NCI-H2227 (cell line): ENCODE measurements at regions not wholly inside any gene's neighbourhood (a gene's known extent, or its start where the extent isn't known, plus 50 kb on each side); places are given as distances from the start of the nearest gene placed in this dataset.
"Not testable (repeated sequence)": the region's sequence is repeated elsewhere in the genome, so short reads cannot be mapped to it uniquely, and the experiment has no call there.

ENCODE experiments used
- DNase-seq: peaks from one replicate; lab custom pipeline; 2025; ENCODE audit not compliant: unreplicated experiment; lab: John Stamatoyannopoulos, UW

DNA sequence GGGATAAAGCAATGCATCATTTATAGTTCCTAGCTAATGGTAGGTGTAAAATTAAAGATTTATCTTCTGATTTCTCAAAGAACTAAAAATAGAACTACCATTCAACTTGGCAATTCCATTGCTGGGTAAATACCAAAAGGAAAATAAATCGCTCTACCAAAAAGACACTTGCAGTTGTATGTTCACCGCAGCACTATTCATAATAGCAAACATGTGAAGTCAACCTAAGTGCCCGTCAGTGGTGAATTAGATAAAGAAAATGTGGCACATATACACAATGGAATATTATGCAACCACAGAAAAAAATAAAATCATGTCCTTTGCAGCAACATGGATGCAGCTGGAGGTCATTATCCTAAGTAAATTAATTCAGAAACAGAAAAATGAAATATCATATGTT lies 192.8 kb upstream of the ADRA1D start:
- no peak for DNase-seq

DNA sequence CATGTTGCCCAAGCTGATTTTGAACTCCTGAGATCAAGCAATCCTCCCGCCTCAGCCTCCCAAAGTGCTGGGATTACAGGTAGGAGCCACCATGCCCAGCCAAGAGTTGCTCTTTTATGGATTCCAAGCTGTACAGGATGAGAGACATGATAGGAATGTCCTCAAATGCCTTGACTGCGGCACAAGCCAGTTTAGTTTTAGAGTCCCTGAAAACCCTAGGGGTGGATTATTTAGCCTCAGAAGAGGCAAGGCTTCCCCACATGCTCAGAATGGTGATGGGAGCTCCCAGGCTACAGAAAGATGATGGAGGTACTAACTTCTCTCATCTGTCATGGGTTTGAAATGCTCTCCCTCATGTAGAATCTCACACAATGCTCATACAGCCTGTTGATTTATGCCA lies 192.1 kb upstream of the ADRA1D start:
- no peak for DNase-seq

DNA sequence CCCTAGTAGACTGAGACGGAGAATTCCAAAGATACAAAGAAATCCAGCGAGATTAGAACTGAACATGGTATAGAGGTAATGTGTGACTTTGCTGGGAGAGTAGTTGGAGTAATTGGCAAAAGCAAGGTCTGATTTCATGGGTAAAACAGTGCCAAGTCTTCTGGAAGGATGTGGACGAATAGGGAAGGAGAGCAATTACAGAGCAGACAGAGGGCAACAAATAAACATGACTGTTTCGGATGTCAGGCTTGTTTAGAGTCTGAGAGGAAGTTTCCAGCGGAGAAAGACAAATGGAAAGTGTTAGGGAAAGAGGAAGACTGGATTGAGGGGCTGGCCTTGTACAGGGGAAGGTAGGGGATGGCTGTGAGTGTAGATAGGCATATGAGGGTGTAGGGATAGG lies 190.4 kb upstream of the ADRA1D start:
- DNase-seq, result no peak

DNA sequence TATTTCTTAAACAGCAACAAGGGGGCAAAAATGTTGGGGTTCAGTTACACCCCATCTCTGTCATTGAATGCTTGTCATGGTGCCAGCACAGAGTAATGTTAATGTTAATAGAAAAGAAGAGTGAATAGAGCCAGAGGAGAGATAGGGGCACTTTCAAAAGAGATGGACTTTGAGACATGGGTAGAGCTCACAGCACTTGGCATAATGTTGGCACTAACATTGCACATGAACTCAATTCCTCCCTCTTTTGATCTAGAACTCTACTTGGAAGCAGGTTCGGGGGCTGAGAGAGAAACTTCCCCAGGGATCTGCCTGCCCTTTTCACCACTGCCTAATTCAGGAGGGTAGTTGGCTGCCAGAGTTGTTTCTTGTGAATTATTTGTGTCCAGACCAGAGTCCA lies 188.0 kb upstream of the ADRA1D start:
- DNase-seq, result no peak

DNA sequence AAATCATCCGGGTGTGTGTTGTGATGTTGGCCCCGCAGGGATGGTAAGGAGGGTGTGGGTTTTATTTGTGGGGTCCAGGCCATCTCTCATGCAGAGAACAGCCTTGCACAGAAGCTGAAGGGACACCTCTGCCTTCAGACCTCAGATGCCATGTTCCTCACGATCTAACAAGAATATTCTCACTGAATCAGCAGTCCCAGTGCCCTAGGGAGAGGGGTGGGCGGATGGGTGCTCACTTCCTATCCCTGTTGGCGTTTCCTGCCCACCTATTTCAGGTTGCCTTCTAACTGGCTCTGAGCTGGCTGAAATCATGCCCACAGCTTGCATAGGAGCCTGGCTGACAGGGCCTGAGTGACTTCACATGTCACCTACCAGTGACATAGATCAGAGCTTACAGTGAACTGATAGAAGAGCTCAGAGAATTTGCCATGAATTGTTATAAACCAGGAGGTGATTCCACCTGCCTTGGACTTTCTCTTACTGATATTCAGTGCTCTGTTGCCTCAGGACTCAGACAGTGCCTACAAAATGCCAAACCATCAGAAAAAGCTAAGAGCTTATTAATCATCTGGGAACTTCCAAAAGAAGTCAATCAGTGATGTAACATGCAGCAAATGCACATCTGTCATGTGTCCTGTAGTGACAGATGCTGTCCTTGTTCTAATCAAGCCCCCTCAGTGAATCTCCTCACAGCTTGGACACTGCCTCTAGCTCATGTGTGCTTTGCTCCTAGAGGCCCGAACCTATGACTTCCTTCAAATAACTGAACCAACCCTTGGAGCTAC lies 186.8 kb upstream of the ADRA1D start:
- DNase-seq, result no peak

DNA sequence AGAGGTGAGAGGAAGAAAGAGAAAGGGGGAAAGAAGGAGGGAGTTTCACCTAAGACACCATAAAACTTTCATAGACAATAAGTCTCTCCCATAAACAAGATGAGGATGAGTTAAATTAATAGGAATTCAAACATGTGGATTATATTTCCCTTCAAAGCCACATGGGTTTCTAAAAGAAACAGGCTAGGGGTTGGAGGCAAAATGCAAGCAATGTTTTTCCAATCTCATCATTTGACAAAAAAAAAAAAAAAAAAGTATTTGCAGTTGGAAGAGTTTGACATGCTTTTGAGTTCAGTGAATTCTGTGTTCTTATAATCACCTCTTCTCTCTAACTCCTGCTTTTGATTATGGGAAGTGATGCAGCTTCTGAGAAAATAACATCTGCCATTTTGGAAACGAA lies 186.1 kb upstream of the ADRA1D start:
- no peak for DNase-seq

DNA sequence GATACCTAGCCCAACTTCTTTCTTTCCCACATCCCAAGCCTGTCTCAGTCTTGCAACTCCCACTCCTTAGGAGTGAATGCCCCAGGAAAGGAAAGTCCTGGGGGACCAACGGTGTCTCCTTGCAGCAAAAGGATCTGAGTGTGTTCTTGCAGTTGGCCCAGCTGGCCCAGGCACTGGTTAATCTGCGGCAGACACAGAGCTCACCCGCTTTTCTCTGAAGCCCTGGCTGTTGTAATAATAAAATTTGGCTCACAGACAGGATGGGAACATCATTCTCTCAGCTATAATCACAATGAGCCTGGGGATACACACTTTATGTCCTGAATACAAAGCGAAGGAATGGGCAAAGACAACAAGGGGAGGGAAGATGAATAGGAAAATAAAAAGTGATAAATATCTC lies 185.6 kb upstream of the ADRA1D start:
- DNase-seq, result no peak

DNA sequence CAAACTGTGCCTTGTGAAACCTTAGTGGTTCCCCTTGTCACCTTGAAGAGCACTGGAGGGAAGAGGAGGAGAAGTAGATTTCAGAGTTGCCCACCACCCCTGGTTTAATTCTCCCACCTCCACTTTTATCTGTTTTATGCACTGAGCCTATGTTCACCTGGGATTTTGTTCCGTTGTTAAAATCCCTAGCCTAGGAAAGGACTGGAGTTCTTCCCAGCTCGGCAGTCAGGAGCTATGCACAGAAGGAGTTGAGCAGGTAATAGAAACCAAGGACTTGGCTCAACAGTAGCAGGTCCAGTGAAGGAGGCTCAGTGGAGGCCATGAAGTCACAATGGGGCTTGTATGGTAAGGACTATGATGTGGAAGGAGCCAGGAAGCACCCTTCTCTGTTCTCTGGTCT lies 182.4 kb upstream of the ADRA1D start:
- no peak for DNase-seq

DNA sequence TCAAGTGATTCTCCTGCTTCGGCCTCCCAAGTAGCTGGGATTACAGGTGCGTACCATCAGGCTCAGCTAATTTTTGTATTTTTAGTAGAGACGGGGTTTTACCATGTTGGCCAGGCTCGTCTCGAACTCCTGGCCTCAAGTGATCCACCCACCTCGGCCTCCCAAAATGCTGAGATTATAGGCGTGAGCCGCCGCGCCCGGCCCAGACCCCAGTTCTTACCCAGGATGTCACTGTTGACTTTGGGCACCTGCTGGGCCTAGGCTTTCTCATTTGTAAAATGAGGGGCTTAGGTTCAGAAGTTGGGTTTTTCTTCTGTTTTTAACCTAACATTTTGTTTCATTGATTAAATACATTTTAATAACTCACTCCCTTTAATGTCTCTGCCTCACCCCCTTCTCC lies 181.7 kb upstream of the ADRA1D start:
- DNase-seq, result not testable (repeated sequence)

DNA sequence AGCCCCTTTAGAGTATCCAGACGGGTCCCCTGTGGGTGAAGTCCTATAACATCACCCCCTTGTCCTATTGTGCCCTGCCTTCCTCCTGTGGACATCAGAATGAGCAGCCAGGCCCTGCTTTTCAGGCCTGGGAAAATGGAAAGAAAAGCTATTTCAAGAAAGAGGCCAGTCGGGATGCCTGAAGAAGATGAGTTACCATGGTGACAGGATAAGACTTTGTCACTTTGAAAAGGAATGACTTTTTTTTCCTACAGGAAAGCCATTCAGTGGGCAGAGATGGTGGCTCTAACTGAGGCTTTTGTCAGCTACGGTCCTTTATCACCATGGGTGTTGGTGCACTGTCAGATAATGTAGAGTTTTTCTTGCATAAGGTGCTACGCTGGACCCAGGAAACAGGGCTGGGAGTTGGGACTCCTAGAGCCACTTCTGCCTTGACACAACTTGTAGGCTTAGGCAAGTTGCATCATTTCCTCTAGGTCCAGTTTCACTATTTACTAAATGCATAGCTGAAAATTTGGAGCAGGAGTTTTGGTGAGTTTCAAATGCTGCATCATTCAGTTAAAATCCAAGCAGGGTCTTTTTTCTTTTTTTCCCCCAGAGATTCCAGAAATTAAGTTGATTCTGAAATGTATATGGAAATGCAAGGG lies 179.0 kb upstream of the ADRA1D start:
- no peak for DNase-seq

DNA sequence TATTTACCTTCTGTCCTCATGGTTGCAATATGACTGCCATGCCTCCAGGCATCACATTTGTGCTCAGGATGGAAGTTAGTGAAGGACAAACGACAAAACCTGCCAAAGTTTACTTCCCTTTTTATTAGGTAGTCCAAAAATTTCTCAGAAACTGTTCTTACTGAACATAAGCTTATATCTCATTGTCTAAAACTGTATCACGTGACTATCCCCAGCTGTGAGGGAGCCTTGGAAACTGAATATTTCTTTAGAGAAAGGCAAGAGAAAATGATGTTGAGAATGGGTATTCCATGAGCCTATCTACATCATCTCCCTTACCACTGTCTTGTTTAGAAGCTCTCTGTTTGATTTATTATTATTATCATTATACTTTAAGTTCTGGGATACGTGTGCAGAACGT lies 169.1 kb upstream of the ADRA1D start:
- no peak for DNase-seq

DNA sequence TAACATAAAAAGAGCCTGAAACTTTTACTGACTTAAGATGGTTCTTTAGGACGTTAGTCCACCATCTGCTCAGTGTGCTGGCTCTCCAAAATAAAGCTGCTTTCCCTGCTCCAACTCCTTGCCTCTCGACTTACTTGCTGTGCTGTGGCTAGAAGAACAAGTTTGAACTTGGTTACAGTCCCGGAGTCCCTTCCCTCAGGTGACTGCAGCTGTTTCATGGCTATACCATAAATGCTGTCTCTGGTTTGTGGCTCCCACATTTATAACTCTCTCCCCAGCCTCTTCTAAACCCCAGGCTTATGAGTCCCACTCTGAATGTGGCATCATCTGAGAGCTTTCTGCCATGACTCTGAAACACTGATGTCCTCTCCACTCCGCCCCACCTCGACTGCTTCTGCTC lies 166.2 kb upstream of the ADRA1D start:
- DNase-seq, result no peak

DNA sequence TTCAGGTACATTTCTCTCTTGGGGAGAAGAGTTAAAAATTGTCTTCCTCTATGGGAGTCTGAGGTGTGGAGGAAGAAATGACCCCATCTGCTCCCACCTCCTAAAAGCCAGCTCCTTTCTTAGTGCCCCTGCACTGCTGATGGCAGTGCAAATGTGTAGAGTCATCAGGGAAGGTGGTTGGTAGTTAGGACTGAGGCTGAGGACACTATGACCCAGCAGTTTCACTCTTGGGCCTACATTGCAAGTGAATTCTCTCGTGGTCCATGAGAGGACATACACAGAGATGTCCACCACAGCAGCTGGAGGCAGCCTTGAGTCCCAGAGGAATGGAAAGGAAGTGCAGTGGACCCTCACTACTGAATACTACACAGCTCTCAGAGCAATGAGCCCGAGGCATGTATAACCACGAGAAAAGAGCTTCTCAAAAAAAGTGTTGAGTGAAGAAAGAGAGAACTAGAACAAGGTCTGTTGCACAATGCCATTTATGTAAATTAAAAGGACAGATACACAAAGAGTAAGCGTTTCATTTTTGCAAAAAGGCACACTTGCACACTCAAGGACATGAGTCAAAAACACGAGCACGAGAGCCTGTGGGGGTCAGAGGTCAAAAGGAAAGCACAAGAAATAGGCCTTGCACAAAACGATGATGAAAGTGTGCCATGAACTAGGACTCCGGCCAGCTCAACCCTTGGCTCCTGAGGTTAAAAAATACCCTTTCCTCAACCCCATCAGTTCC lies 164.4 kb upstream of the ADRA1D start:
- DNase-seq, result no peak

DNA sequence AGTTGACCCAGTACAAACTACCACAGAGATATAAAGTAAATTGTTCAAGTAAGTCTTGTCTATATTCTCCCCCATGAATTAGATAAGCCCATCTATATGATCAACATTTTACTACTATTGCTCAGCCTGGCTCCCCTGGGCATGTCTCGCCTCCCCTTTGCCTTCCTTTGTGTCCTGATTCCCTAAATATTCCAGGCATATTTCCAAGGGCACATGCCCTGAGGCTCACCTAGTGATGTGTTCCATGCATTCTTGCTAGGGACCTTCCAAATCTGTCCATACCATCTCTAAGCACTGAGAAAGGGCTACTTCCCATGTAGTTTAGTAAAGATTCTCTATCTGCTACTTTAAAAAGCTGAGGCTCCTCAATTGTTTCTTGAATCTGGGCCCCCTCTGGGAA lies 163.1 kb upstream of the ADRA1D start:
- no peak for DNase-seq

DNA sequence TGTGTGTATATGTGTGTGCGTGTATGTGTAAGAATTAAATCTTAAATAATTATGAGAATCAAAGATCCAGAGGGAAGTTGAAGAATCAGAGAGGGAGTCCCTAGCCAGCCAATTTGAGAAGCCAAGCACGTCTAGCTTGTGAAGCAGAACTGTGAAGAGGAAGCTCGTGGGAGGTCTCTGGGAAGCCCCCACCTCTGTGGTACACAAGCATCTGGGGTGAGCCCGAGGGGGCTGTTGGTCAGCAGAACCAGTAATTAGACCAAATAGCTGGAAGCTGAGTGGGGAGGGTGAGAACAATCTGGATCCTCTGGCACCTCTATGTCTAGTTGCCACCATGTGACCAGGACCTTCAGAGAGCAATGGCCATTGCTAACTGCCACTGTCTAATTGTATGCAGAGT lies 162.7 kb upstream of the ADRA1D start:
- no peak for DNase-seq

DNA sequence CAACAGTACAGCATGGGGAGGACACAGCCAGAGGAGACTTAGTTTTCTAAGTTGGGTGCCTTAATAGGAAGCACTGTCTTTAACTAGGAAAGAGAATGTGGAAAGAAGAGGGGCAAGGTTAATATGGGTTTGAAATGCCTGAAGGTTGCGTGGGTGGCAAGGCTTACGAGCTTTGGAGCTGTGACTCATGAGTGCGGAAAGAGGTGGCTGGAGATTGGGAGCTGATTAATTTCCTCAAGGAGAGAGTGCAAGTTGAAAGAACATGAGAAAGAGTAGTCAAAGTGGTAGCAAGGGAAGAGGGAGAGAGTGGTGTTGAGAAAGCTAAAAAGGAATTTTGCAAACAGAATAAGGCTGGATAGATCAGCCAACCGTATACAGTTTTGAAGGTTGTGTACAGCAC lies 157.5 kb upstream of the ADRA1D start:
- no peak for DNase-seq

DNA sequence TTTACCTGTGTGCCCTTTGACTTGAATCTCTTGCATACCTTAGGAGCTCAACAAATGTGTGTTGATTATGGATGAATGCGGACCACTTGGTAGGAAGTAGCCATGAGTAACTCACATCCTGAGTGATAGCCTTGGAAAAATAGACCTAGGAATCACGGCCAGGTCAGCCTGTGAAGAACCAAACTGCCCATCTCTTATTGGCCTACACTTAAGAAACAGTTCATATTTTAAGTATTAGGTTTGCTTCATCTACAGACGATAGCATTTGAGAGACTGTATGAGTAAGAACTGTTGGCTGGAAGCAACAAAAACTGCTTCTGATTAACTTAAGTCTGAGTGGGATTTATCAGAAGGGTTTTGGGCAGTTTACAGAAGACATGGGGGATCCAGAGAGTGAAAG lies 152.5 kb upstream of the ADRA1D start:
- no peak for DNase-seq

DNA sequence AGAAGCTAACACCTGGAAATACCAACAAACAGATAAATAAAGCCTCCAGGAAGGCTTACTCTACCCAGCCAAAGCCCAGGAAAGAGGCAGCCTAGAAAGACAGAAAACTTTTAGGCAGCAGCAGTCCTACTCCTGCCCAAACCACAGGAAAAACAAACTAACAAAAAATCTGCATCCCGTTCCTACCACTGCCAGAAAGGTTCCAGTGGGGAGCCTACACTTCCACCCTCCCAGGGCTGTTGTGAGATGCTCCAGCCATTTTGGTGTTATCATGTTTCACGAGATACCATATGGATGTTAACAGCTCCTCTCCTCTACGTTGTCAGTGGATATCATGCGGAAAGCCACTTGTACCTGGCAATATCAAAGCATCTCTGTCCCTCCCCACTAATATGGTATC lies 135.9 kb upstream of the ADRA1D start:
- no peak for DNase-seq

DNA sequence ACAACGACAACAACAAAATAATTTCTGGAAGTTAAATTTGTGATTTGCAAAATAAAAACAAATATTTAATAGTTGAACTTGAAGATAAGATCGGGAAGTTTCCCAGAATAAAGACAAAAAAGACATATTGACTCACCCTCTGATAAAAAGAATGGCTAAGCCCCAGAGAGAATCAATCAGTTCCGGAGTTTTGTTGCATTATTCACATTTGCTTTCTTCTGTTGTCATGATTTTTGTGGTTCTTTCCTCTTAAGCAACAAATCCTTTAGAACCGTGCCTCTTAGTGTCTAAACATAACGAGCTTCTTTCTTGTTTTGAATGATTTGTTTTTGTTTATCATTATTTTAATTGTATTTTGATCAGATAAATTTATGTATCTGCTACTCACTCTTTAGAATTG lies 134.9 kb upstream of the ADRA1D start:
- DNase-seq, result no peak

DNA sequence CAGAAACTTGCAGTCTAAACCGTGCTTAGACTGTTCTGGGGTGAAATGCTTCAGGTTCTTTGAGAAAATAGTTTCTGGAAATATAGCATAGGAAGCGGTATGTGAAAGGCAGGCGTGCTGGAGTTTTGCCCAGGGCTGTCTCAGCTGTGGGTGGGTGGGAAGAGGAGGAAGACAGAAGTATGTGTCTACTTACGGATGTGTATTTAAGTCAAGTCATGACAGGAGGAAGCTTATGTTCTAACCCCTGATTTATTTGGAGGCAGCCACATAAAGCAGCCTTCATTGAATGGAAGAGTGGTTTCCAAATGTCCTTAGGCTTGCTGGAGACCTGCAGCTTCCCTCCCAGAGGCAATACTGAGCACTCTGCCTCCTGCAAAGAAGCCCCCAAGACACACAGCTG lies 126.8 kb upstream of the ADRA1D start:
- DNase-seq, result no peak

DNA sequence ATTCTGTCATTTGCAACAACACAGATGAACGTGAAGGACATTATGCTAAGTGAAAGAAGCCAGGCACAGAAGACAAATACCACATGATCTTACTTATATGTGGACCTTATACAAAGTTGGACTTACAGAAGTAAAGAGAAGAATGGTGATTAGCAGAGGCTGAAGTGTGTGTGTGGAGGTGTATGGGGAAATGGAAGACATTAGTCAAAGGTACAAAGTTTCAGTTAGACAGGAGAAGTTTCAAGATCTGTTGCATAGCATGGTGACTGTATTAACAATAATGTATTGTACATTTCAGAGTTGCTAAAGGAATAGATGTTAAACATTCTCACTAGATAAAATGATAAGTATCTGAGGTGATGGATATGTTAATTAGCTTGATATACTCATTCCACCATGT lies 124.4 kb upstream of the ADRA1D start:
- DNase-seq, result no peak

DNA sequence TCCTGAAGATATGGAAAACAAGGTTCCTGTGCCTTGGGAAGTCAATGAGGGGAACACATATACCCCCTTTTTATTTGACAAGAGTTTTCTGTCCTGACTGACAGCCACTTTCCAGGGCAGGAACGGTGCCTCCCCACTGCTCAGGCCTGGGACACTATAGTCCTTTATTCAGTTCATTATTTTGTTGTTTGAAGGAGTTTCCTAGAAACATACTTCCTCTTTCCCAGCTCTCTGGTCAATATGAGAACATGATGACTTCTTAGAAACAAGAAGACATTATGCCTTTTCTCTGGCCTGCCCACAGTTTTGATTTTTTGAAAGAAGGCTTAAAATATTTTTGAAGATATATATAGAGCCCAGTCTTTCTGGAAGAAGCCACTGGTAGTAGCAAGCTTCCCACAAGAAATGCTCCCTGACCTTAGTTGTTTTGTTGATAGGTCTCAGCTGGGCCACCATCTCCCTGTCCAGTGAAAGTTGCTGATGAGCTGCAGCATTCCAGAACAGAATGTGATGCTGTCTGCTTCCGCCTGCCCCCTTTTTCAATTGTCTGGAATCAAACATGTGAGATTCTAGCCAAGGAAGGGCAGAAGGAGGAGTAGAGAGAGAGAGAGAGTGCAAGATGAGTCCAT lies 122.7 kb upstream of the ADRA1D start:
- DNase-seq, result no peak
